IMR-90 (cell line): ENCODE measurements at regions not wholly inside any gene's neighbourhood (a gene's known extent, or its start where the extent isn't known, plus 50 kb on each side); places are given as distances from the start of the nearest gene placed in this dataset.

ENCODE experiments used
- ATAC-seq: fragments of 200-7000 bp; cut with Tn5 transposase; 2 replicates; pipeline ENCODE4 v1.9.1; 2020; ENCODE audit warnings: low read depth, mild to moderate bottlenecking, moderate library complexity
- BruUV-seq: library from RNA; stranded (reverse); fragments of 400-500 nt; replicated peaks from 2 replicates; lab custom pipeline; 2021; lab: Mats Ljungman, UMichigan
- CTCF ChIA-PET: fragments of 300-600 bp; formaldehyde crosslinking; extraction: SDS; loops from one replicate; lab custom pipeline; 2021; ENCODE audit warnings: antibody characterized with exemption; lab: Yijun Ruan, JAX
- POLR2A ChIA-PET: fragments of 300-600 bp; sonication (Branson Sonifier 250); formaldehyde crosslinking; loops from one replicate; lab custom pipeline; 2022; ENCODE audit warnings: antibody characterized with exemption; ENCODE audit not compliant: unreplicated experiment; lab: Charles Lee
- DNase-seq: peaks from one replicate; pipeline ENCODE4 v3.0.0; 2013
- H2AFZ ChIP-seq: replicated peaks from 2 replicates; pipeline ENCODE3; 2013; ENCODE audit warnings: low read length, mild to moderate bottlenecking; ENCODE audit not compliant: poor library complexity
- H2AK5ac ChIP-seq: 2 replicates; pipeline ENCODE4 v1.6.1; 2013; ENCODE audit warnings: low read depth, low read length, inconsistent platforms
- H2AK9ac ChIP-seq: replicated peaks from 2 replicates; pipeline ENCODE3; 2013; ENCODE audit warnings: mild to moderate bottlenecking, low read depth, low read length, moderate library complexity; ENCODE audit not compliant: poor library complexity
- H2BK120ac ChIP-seq: 2 replicates; pipeline ENCODE4 v1.6.1; 2013; ENCODE audit warnings: low read depth, low read length, inconsistent platforms
- H2BK15ac ChIP-seq: 3 replicates; pipeline ENCODE4 v1.6.1; 2013; ENCODE audit warnings: low read depth, low read length, inconsistent platforms
- H2BK20ac ChIP-seq: 2 replicates; pipeline ENCODE4 v1.6.1; 2013; ENCODE audit warnings: low read depth, mild to moderate bottlenecking, inconsistent platforms, low read length, moderate library complexity
- H2BK5ac ChIP-seq: 2 replicates; pipeline ENCODE4 v1.6.1; 2013; ENCODE audit warnings: mild to moderate bottlenecking, low read depth, low read length, inconsistent platforms; ENCODE audit not compliant: poor library complexity, severe bottlenecking
- H3K14ac ChIP-seq: replicated peaks from 2 replicates; pipeline ENCODE4 v1.6.1; 2013; ENCODE audit warnings: low read depth, low read length, inconsistent platforms
- H3K18ac ChIP-seq: 2 replicates; pipeline ENCODE4 v1.6.1; 2013; ENCODE audit warnings: low read depth, low read length, control low read depth
- H3K23ac ChIP-seq: 2 replicates; pipeline ENCODE4 v1.6.1; 2013; ENCODE audit warnings: low read depth, low read length, inconsistent platforms
- H3K27ac ChIP-seq: 2 replicates; pipeline ENCODE4 v1.5.1; 2013; ENCODE audit warnings: mild to moderate bottlenecking, control low read depth, low read length; ENCODE audit not compliant: insufficient read depth
- H3K27me3 ChIP-seq: 2 replicates; pipeline ENCODE4 v1.6.1; 2013; ENCODE audit warnings: low read length; ENCODE audit not compliant: control insufficient read depth, insufficient read depth
- H3K36me3 ChIP-seq: 2 replicates; pipeline ENCODE4 v1.6.1; 2013; ENCODE audit warnings: low read length, mixed read lengths; ENCODE audit not compliant: control insufficient read depth, insufficient read depth
- H3K4ac ChIP-seq: 2 replicates; pipeline ENCODE4 v1.6.1; 2013; ENCODE audit warnings: low read depth, low read length, inconsistent platforms
- H3K4me1 ChIP-seq: 2 replicates; pipeline ENCODE4 v1.6.1; 2013; ENCODE audit warnings: low read length, mixed read lengths; ENCODE audit not compliant: control insufficient read depth, insufficient read depth
- H3K4me2 ChIP-seq: 2 replicates; pipeline ENCODE4 v1.6.1; 2013; ENCODE audit warnings: low read depth, mild to moderate bottlenecking, control low read depth, low read length, moderate library complexity
- H3K4me3 ChIP-seq: 2 replicates; pipeline ENCODE4 v1.5.1; 2013; ENCODE audit warnings: low read depth, mild to moderate bottlenecking, control low read depth, low read length, moderate library complexity; ENCODE audit not compliant: insufficient read depth
- H3K56ac ChIP-seq: 2 replicates; pipeline ENCODE4 v1.6.1; 2013; ENCODE audit warnings: low read length, inconsistent platforms; ENCODE audit not compliant: insufficient read depth; ENCODE audit errors: extremely low read depth
- H3K79me1 ChIP-seq, 2 experiments: 2 replicates each; pipeline ENCODE4 v1.6.1; 2013; ENCODE audit warnings: low read length in 2 of 2, inconsistent platforms in 1 of 2, low read depth in 1 of 2
- H3K9ac ChIP-seq: 2 replicates; pipeline ENCODE4 v1.6.1; 2013; ENCODE audit warnings: low read depth, low read length, control low read depth
- H3K9me1 ChIP-seq: 2 replicates; pipeline ENCODE4 v1.6.1; 2013; ENCODE audit warnings: low read length, inconsistent platforms; ENCODE audit not compliant: insufficient read depth
- H3K9me3 ChIP-seq: 2 replicates; pipeline ENCODE4 v1.6.1; 2013; ENCODE audit warnings: low read length; ENCODE audit not compliant: control insufficient read depth, insufficient read depth
- H4K20me1 ChIP-seq: 2 replicates; pipeline ENCODE4 v1.6.1; 2013; ENCODE audit warnings: low read length, inconsistent platforms; ENCODE audit not compliant: insufficient read depth
- H4K5ac ChIP-seq: 2 replicates; pipeline ENCODE4 v1.6.1; 2013; ENCODE audit warnings: mild to moderate bottlenecking, low read depth, low read length, control low read depth
- H4K8ac ChIP-seq, 2 experiments: 2 replicates each; pipeline ENCODE4 v1.6.1; 2013; ENCODE audit warnings: low read depth in 2 of 2, low read length in 2 of 2, control low read depth in 1 of 2, inconsistent platforms in 1 of 2
- H4K91ac ChIP-seq: 2 replicates; pipeline ENCODE4 v1.6.1; 2013; ENCODE audit warnings: low read depth, low read length, inconsistent platforms; ENCODE audit not compliant: insufficient read depth
- CEBPB ChIP-seq: IDR thresholded peaks from 2 replicates; pipeline ENCODE4 v1.6.1; 2012; ENCODE audit warnings: low read depth, low read length, improper control_type of control experiment
- CHD1 ChIP-seq: IDR thresholded peaks from 2 replicates; pipeline ENCODE4 v1.6.1; 2012; ENCODE audit warnings: low read depth, low read length, improper control_type of control experiment
- MAFK ChIP-seq: IDR thresholded peaks from 2 replicates; pipeline ENCODE4 v1.6.1; 2012; ENCODE audit warnings: low read depth, low read length, improper control_type of control experiment
- MXI1 ChIP-seq: IDR thresholded peaks from 2 replicates; pipeline ENCODE4 v1.6.1; 2012; ENCODE audit warnings: low read depth, mild to moderate bottlenecking, low read length, moderate library complexity, borderline replicate concordance
- NFE2L2 ChIP-seq: fragments of 150-350 bp; IDR thresholded peaks from 2 replicates; pipeline ENCODE4 v1.6.1; 2016; ENCODE audit warnings: low read depth, mild to moderate bottlenecking, low read length
- RAD21 ChIP-seq: IDR thresholded peaks from 2 replicates; pipeline ENCODE4 v1.6.1; 2012; ENCODE audit warnings: low read length, improper control_type of control experiment
- RCOR1 ChIP-seq: IDR thresholded peaks from 2 replicates; pipeline ENCODE4 v1.6.1; 2012; ENCODE audit warnings: mild to moderate bottlenecking, low read length, improper control_type of control experiment; ENCODE audit not compliant: insufficient replicate concordance
- RFX5 ChIP-seq: IDR thresholded peaks from 2 replicates; pipeline ENCODE4 v1.8.0; 2012; ENCODE audit warnings: low read depth, mild to moderate bottlenecking, low read length, moderate library complexity
- WGBS, 2 experiments: methylation state at CpG; one replicate each; pipeline versions ENCODE4 v1.1.5 to v1.1.7; 2013; ENCODE audit warnings: missing lambda C conversion rate in 2 of 2; ENCODE audit not compliant: insufficient read length in 1 of 2; ENCODE audit errors: extremely low coverage in 2 of 2; 5-methylcytosine and 5-hydroxymethylcytosine counted together
- dilution Hi-C: fragments of 300-500 bp; cut with HindIII; formaldehyde crosslinking; loops from one replicate; pipeline ENCODE4 v1.14.3; 2018; ENCODE audit warnings: low sequenced_read_pairs; ENCODE audit not compliant: unreplicated experiment
- in situ Hi-C: fragments of 300-500 bp; cut with MboI; formaldehyde crosslinking; loops from 3 replicates; pipeline ENCODE4 v1.14.3; 2019; ENCODE audit warnings: low sequenced_read_pairs, inconsistent platforms, mixed read lengths
- intact Hi-C: fragments of 100-400 bp; cut with micrococcal nuclease; formaldehyde crosslinking; loops from 2 replicates; pipeline ENCODE4 v1.10.0; 2022
- TF ChIP-seq, protein P1 (sequence below): fragments of 150-350 bp; IDR thresholded peaks from 2 replicates; pipeline ENCODE4 v1.6.1; 2017; ENCODE audit warnings: mild to moderate bottlenecking, antibody characterized with exemption, low read length, low read depth
- TF ChIP-seq, protein P2 (sequence below): fragments of 150-350 bp; IDR thresholded peaks from 2 replicates; pipeline ENCODE4 v1.6.1; 2016; ENCODE audit warnings: low read depth, mild to moderate bottlenecking, low read length, moderate library complexity, borderline replicate concordance

DNA sequence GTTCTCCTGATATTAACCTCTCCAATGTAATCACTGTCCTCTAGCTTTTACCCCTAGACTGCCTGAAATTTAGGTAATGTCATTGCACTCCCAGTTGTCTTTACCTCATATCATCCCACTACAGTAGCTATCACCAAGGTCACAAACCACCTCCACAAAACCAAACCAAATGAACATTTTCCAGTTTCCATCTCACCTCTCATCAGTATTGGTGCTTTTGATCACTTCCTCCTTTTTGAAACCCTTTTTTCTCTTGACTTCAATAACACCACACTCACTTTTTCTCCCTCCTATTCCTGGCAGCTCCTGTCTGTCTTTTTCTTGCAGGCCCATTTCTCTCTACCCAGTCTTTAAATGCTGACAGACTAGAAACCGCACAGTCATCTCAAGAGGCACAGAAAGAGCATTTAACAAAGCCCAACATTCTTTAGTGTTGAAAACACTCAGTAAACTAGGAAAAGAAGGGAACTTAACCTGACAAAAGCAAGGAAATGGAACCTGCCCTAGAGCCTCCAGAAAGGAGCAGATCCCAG is 95.9 kb upstream of the SIX2 start:
- H2BK120ac ChIP-seq: no peak overlapping the region
- no peak overlapping the region for H2AK9ac ChIP-seq
- no peak for ATAC-seq
- H3K27me3 ChIP-seq: peaks cover 31% of the 10 kb centered on the region
- WGBS, 2 experiments: no CpG with 5 or more reads among the region's 1 CpG
- H3K9ac ChIP-seq: no peak overlapping the region
- ChIA-PET CTCF (no interaction called here), POLR2A (no interaction called here)
- no peaks in the 10 kb centered on the region for H3K36me3 ChIP-seq
- H3K9me3 ChIP-seq: 0 out of 2 replicates have a peak, but pooled peaks cover 3% of the 10 kb centered on the region
- H3K79me1 ChIP-seq: no peaks in the 10 kb centered on the region
- H2AK5ac ChIP-seq: no peak overlapping the region
- no peak overlapping the region for H3K4me3 ChIP-seq
- H3K4me2 ChIP-seq: no peak overlapping the region
- H4K5ac ChIP-seq: no peak overlapping the region
- no peak overlapping the region for H4K8ac ChIP-seq
- H3K9me1 ChIP-seq: no peaks in the 10 kb centered on the region
- no peak overlapping the region for H2AFZ ChIP-seq
- H3K23ac ChIP-seq: no peak overlapping the region
- H3K4me1 ChIP-seq: no peaks in the 10 kb centered on the region
- H3K56ac ChIP-seq: no peak overlapping the region
- no peak overlapping the region for H3K27ac ChIP-seq
- no peak overlapping the region for H3K4ac ChIP-seq
- H3K14ac ChIP-seq: no peak overlapping the region
- intact Hi-C loops (no loop called here), dilution Hi-C loops (no loop called here), in situ Hi-C loops (no loop called here)
- no peaks in the 10 kb centered on the region for H4K20me1 ChIP-seq
- no peak overlapping the region for H2BK5ac ChIP-seq
- no peak overlapping the region for H2BK20ac ChIP-seq
- BruUV-seq: no TSS peak
- no peak for DNase-seq
- H2BK15ac ChIP-seq: no peak overlapping the region
- H3K18ac ChIP-seq: no peak overlapping the region
- H4K91ac ChIP-seq: no peak overlapping the region
- TF ChIP-seq, protein P1, sequence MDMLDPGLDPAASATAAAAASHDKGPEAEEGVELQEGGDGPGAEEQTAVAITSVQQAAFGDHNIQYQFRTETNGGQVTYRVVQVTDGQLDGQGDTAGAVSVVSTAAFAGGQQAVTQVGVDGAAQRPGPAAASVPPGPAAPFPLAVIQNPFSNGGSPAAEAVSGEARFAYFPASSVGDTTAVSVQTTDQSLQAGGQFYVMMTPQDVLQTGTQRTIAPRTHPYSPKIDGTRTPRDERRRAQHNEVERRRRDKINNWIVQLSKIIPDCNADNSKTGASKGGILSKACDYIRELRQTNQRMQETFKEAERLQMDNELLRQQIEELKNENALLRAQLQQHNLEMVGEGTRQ: no peak
- TF ChIP-seq RAD21 (no peak), CEBPB (no peak), RFX5 (no peak), MXI1 (no peak), CHD1 (no peak), MAFK (no peak), RCOR1 (no peak), NFE2L2 (no peak)
- TF ChIP-seq, protein P2, sequence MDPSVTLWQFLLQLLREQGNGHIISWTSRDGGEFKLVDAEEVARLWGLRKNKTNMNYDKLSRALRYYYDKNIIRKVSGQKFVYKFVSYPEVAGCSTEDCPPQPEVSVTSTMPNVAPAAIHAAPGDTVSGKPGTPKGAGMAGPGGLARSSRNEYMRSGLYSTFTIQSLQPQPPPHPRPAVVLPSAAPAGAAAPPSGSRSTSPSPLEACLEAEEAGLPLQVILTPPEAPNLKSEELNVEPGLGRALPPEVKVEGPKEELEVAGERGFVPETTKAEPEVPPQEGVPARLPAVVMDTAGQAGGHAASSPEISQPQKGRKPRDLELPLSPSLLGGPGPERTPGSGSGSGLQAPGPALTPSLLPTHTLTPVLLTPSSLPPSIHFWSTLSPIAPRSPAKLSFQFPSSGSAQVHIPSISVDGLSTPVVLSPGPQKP: no peak
